Tibial nerve (tissue), 3 donors: ENCODE measurements at regions not wholly inside any gene's neighbourhood (a gene's known extent, or its start where the extent isn't known, plus 50 kb on each side); places are given as distances from the start of the nearest gene placed in this dataset.

Experiments used
- POLR2A ChIP-seq, 2 donors: fragments of 450-650 bp; IDR thresholded peaks; one replicate each; pipeline ENCODE4 v1.6.1; 2017; ENCODE audit warnings: antibody characterized with exemption in 2 of 2, mild to moderate bottlenecking in 2 of 2, moderate library complexity in 2 of 2
- TF ChIP-seq, protein P1 (sequence below), 5 experiments: fragments of 200-600 bp in 3 of 5; fragments of 450-650 bp in 2 of 5; sonication (generic) in 3 of 5; IDR thresholded peaks; one replicate each; pipeline ENCODE4 v1.5.1; 2016 to 2019; ENCODE audit warnings: antibody characterized with exemption in 5 of 5, mild to moderate bottlenecking in 3 of 5, moderate library complexity in 2 of 5

- TF ChIP-seq, protein P1, sequence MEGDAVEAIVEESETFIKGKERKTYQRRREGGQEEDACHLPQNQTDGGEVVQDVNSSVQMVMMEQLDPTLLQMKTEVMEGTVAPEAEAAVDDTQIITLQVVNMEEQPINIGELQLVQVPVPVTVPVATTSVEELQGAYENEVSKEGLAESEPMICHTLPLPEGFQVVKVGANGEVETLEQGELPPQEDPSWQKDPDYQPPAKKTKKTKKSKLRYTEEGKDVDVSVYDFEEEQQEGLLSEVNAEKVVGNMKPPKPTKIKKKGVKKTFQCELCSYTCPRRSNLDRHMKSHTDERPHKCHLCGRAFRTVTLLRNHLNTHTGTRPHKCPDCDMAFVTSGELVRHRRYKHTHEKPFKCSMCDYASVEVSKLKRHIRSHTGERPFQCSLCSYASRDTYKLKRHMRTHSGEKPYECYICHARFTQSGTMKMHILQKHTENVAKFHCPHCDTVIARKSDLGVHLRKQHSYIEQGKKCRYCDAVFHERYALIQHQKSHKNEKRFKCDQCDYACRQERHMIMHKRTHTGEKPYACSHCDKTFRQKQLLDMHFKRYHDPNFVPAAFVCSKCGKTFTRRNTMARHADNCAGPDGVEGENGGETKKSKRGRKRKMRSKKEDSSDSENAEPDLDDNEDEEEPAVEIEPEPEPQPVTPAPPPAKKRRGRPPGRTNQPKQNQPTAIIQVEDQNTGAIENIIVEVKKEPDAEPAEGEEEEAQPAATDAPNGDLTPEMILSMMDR (IDR thresholded peaks at IDR 0.05): no peak
- TF ChIP-seq POLR2A (IDR thresholded peaks at IDR 0.05): no peak
These were observed 147.5 kb downstream of the LURAP1L start for GRCh38 chr9:12922224-12922866.
